ENCODE measurements at regions not wholly inside any gene's neighbourhood (a gene's known extent, or its start where the extent isn't known, plus 50 kb on each side); places are given as distances from the start of the nearest gene placed in this dataset.

- TF ChIP-seq FOXJ3 (CRISPR knock-in tag; IDR thresholded peaks at IDR 0.05) (no peak), RFX5 (IDR thresholded peaks at IDR 0.05; ENCODE audit: low read length) (no peak)
These were observed 473.7 kb downstream of the CENPC start (continued) for GRCh38 chr4:67071641-67072040.

GRCh38 chr4:67055319-67055718, 490.0 kb downstream of the CENPC start:
- no peaks in the 10 kb centered on the region for H3K79me2 ChIP-seq (ENCODE audit: insufficient read depth)
- H2AFZ ChIP-seq (ENCODE audit: low read depth) = no peak overlapping the region
- H3K4me1 ChIP-seq (ENCODE audit: control insufficient read depth in 1 of 2, insufficient read depth in 2 of 2, low read depth in 1 of 2, low read length in 1 of 2) = no peaks in the 10 kb centered on the region
- TF ChIP-seq RFX5 (IDR thresholded peaks at IDR 0.05; ENCODE audit: low read length) (no peak), CTCF (IDR thresholded peaks at IDR 0.05) (no peak), RXRA (IDR thresholded peaks at IDR 0.05; ENCODE audit: borderline replicate concordance, low read depth) (no peak)
- no peaks in the 10 kb centered on the region for H3F3A ChIP-seq (replicated peaks; ENCODE audit: insufficient read depth)
- H3K4me3 ChIP-seq (ENCODE audit: low read depth in 2 of 2, low read length in 1 of 2) = no peak overlapping the region
- no peak overlapping the region for H3K4me2 ChIP-seq
- ChIA-PET POLR2A (no interaction called here), CTCF (no interaction called here)
- no peak overlapping the region for H3K27ac ChIP-seq (ENCODE audit: low read depth in 2 of 2, low read length in 1 of 2)
- no peaks in the 10 kb centered on the region for H3K9me2 ChIP-seq
- no peak for DNase-seq
- no peaks in the 10 kb centered on the region; the same call in 1 of the 2 replicates for H3K27me3 ChIP-seq (ENCODE audit: insufficient read depth)
- H3K9me3 ChIP-seq = no peaks in the 10 kb centered on the region
- 21% methylated on average over 3 of the region's 3 CpGs for WGBS (ENCODE audit: low lambda C conversion rate)
- no peaks in the 10 kb centered on the region for H3K36me3 ChIP-seq (replicated peaks in 1 of 2; ENCODE audit: control insufficient read depth in 1 of 2, insufficient read depth in 2 of 2, low read length in 1 of 2)
- no peak overlapping the region for H3K9ac ChIP-seq
- no peaks in the 10 kb centered on the region for H4K20me1 ChIP-seq (ENCODE audit: insufficient read depth)

DNA sequence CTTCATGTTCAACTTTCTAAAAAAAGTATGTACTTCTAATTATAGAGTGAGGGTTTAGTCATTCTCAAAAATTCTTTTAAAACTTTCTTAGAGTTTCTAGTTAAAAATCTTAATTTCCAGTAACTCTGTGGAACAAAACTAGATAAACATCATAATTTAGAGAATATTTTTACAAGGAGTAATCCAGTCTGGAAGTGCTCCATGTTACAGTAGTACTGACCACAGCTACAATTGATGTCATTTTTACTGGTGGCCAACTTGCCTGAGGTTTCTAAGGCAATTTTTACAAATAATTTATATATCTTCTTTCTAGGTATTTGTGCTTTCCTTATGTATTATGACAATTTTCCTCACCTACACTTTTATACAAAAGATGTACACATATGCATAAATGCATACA, 490.4 kb downstream of the CENPC start:
- CTCF ChIA-PET = no interaction called here
- no peaks in the 10 kb centered on the region for H3K79me2 ChIP-seq (ENCODE audit: insufficient read depth)
- H3K27me3 ChIP-seq (ENCODE audit: insufficient read depth) = no peaks in the 10 kb centered on the region; the same call in 1 of the 2 replicates
- POLR2A ChIA-PET = no interaction called here
- no peaks in the 10 kb centered on the region for H3K9me2 ChIP-seq
- H2AFZ ChIP-seq (ENCODE audit: low read depth) = no peak overlapping the region
- H3K4me1 ChIP-seq (ENCODE audit: control insufficient read depth in 1 of 2, insufficient read depth in 2 of 2, low read depth in 1 of 2, low read length in 1 of 2) = no peaks in the 10 kb centered on the region
- no peak overlapping the region for H3K4me3 ChIP-seq (ENCODE audit: low read depth in 2 of 2, low read length in 1 of 2)
- H3F3A ChIP-seq (replicated peaks; ENCODE audit: insufficient read depth) = no peaks in the 10 kb centered on the region
- no peak overlapping the region for H3K4me2 ChIP-seq
- no peaks in the 10 kb centered on the region for H4K20me1 ChIP-seq (ENCODE audit: insufficient read depth)
- TF ChIP-seq ELF1 (IDR thresholded peaks at IDR 0.05) = no peak
- TF ChIP-seq, protein P1, sequence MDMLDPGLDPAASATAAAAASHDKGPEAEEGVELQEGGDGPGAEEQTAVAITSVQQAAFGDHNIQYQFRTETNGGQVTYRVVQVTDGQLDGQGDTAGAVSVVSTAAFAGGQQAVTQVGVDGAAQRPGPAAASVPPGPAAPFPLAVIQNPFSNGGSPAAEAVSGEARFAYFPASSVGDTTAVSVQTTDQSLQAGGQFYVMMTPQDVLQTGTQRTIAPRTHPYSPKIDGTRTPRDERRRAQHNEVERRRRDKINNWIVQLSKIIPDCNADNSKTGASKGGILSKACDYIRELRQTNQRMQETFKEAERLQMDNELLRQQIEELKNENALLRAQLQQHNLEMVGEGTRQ (IDR thresholded peaks at IDR 0.05; ENCODE audit: borderline replicate concordance, low read depth, low read length) = no peak
- TF ChIP-seq RCOR1 (IDR thresholded peaks at IDR 0.05; ENCODE audit: low read length) = no peak
- no peak for TF ChIP-seq RAD21 (IDR thresholded peaks at IDR 0.05; ENCODE audit: low read length)
- TF ChIP-seq, protein P2, sequence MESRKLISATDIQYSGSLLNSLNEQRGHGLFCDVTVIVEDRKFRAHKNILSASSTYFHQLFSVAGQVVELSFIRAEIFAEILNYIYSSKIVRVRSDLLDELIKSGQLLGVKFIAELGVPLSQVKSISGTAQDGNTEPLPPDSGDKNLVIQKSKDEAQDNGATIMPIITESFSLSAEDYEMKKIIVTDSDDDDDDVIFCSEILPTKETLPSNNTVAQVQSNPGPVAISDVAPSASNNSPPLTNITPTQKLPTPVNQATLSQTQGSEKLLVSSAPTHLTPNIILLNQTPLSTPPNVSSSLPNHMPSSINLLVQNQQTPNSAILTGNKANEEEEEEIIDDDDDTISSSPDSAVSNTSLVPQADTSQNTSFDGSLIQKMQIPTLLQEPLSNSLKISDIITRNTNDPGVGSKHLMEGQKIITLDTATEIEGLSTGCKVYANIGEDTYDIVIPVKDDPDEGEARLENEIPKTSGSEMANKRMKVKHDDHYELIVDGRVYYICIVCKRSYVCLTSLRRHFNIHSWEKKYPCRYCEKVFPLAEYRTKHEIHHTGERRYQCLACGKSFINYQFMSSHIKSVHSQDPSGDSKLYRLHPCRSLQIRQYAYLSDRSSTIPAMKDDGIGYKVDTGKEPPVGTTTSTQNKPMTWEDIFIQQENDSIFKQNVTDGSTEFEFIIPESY (IDR thresholded peaks at IDR 0.05; ENCODE audit: borderline replicate concordance, low read depth) = no peak
- TF ChIP-seq SIN3A (IDR thresholded peaks at IDR 0.05; ENCODE audit: borderline replicate concordance, low read depth, low read length) = no peak
- TF ChIP-seq FOSL2 (IDR thresholded peaks at IDR 0.05; ENCODE audit: borderline replicate concordance, low read depth) = no peak
- no peak for TF ChIP-seq MEF2A (IDR thresholded peaks at IDR 0.05; ENCODE audit: borderline replicate concordance, low read depth)
- TF ChIP-seq JUND (IDR thresholded peaks at IDR 0.05) = no peak
- no peak for TF ChIP-seq EP300 (IDR thresholded peaks at IDR 0.05; ENCODE audit: borderline replicate concordance in 1 of 2, low read depth in 1 of 2, low read length in 1 of 2)
- no peak for TF ChIP-seq SMC3 (IDR thresholded peaks at IDR 0.05; ENCODE audit: low read depth, low read length)
- no peak for TF ChIP-seq CHD2 (IDR thresholded peaks at IDR 0.05; ENCODE audit: low read length, partially characterized antibody)
- TF ChIP-seq, protein P3, sequence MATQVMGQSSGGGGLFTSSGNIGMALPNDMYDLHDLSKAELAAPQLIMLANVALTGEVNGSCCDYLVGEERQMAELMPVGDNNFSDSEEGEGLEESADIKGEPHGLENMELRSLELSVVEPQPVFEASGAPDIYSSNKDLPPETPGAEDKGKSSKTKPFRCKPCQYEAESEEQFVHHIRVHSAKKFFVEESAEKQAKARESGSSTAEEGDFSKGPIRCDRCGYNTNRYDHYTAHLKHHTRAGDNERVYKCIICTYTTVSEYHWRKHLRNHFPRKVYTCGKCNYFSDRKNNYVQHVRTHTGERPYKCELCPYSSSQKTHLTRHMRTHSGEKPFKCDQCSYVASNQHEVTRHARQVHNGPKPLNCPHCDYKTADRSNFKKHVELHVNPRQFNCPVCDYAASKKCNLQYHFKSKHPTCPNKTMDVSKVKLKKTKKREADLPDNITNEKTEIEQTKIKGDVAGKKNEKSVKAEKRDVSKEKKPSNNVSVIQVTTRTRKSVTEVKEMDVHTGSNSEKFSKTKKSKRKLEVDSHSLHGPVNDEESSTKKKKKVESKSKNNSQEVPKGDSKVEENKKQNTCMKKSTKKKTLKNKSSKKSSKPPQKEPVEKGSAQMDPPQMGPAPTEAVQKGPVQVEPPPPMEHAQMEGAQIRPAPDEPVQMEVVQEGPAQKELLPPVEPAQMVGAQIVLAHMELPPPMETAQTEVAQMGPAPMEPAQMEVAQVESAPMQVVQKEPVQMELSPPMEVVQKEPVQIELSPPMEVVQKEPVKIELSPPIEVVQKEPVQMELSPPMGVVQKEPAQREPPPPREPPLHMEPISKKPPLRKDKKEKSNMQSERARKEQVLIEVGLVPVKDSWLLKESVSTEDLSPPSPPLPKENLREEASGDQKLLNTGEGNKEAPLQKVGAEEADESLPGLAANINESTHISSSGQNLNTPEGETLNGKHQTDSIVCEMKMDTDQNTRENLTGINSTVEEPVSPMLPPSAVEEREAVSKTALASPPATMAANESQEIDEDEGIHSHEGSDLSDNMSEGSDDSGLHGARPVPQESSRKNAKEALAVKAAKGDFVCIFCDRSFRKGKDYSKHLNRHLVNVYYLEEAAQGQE (IDR thresholded peaks at IDR 0.05; ENCODE audit: low read depth, low read length) = no peak
- no peak for DNase-seq
- no peak overlapping the region for H3K9ac ChIP-seq
- H3K36me3 ChIP-seq (replicated peaks in 1 of 2; ENCODE audit: control insufficient read depth in 1 of 2, insufficient read depth in 2 of 2, low read length in 1 of 2) = no peaks in the 10 kb centered on the region
- H3K27ac ChIP-seq (ENCODE audit: low read depth in 2 of 2, low read length in 1 of 2) = no peak overlapping the region
- no peaks in the 10 kb centered on the region for H3K9me3 ChIP-seq

Data from SK-N-SH (cell line).